ENCODE measurements at regions not wholly inside any gene's neighbourhood (a gene's known extent, or its start where the extent isn't known, plus 50 kb on each side); places are given as distances from the start of the nearest gene placed in this dataset.

DNA sequence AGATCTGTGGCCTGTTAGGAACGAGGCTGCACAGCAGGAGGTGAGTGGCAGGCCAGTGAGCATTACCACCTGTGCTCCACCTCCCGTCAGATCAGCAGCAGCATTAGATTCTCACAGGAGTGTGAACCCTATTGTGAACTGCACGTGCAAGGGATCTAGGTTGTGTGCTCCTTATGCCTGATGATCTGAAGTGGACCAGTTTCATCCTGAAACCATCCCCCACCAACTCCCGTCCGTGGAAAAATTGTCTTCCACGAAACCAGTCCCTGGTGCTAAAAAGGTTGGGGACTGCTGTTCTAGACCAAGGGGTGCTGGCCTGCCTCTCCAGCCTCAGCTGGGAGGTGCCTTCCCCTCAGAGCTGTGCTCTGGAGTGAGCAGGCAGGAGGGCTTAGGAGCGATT is 61.4 kb downstream of the RPLP1 start:
- H3K27ac ChIP-seq, result no peak overlapping the region

GRCh38 chr15:69515508-69515907 is 62.9 kb downstream of the RPLP1 start:
- H3K27ac ChIP-seq, result no peak overlapping the region
- TF ChIP-seq ZFX (IDR thresholded peaks at IDR 0.05; ENCODE audit: borderline replicate concordance), result no peak
- TF ChIP-seq, protein P1, sequence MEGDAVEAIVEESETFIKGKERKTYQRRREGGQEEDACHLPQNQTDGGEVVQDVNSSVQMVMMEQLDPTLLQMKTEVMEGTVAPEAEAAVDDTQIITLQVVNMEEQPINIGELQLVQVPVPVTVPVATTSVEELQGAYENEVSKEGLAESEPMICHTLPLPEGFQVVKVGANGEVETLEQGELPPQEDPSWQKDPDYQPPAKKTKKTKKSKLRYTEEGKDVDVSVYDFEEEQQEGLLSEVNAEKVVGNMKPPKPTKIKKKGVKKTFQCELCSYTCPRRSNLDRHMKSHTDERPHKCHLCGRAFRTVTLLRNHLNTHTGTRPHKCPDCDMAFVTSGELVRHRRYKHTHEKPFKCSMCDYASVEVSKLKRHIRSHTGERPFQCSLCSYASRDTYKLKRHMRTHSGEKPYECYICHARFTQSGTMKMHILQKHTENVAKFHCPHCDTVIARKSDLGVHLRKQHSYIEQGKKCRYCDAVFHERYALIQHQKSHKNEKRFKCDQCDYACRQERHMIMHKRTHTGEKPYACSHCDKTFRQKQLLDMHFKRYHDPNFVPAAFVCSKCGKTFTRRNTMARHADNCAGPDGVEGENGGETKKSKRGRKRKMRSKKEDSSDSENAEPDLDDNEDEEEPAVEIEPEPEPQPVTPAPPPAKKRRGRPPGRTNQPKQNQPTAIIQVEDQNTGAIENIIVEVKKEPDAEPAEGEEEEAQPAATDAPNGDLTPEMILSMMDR (IDR thresholded peaks at IDR 0.05), result no peak

More for the DNA sequence above, 61.4 kb downstream of the RPLP1 start:
- TF ChIP-seq ZFX (IDR thresholded peaks at IDR 0.05; ENCODE audit: borderline replicate concordance), result no peak
- TF ChIP-seq, protein P1 (IDR thresholded peaks at IDR 0.05), result no peak

GRCh38 chr15:69515926-69516325 is 63.3 kb downstream of the RPLP1 start:
- TF ChIP-seq, protein P1 (IDR thresholded peaks at IDR 0.05), result no peak
- TF ChIP-seq ZFX (IDR thresholded peaks at IDR 0.05; ENCODE audit: borderline replicate concordance), result no peak
- no peak overlapping the region for H3K27ac ChIP-seq

GRCh38 chr15:69517052-69517451 is 64.4 kb downstream of the RPLP1 start:
- TF ChIP-seq, protein P1 (IDR thresholded peaks at IDR 0.05), result no peak
- TF ChIP-seq ZFX (IDR thresholded peaks at IDR 0.05; ENCODE audit: borderline replicate concordance), result no peak
- no peak overlapping the region for H3K27ac ChIP-seq

GRCh38 chr15:69518806-69519205 is 66.2 kb downstream of the RPLP1 start:
- TF ChIP-seq, protein P1 (IDR thresholded peaks at IDR 0.05), result no peak
- no peak for TF ChIP-seq ZFX (IDR thresholded peaks at IDR 0.05; ENCODE audit: borderline replicate concordance)

GRCh38 chr15:69520067-69520466 is 67.4 kb downstream of the RPLP1 start:
- TF ChIP-seq, protein P1 (IDR thresholded peaks at IDR 0.05), result no peak
- no peak for TF ChIP-seq ZFX (IDR thresholded peaks at IDR 0.05; ENCODE audit: borderline replicate concordance)
- no peak overlapping the region for H3K27ac ChIP-seq

More at GRCh38 chr15:69518806-69519205, 66.2 kb downstream of the RPLP1 start:
- H3K27ac ChIP-seq, result no peak overlapping the region

GRCh38 chr15:69522361-69522760 is 69.7 kb downstream of the RPLP1 start:
- no peak overlapping the region for H3K27ac ChIP-seq
- no peak for TF ChIP-seq ZFX (IDR thresholded peaks at IDR 0.05; ENCODE audit: borderline replicate concordance)
- TF ChIP-seq, protein P1 (IDR thresholded peaks at IDR 0.05), result no peak

All from 22Rv1 (cell line).